CD4-positive, alpha-beta memory T cell (primary cell): ENCODE measurements at regions not wholly inside any gene's neighbourhood (a gene's known extent, or its start where the extent isn't known, plus 50 kb on each side); places are given as distances from the start of the nearest gene placed in this dataset.

Experiments used
- CTCF ChIA-PET: fragments of 350-600 bp; sonication (Branson Sonifier 250); formaldehyde crosslinking; loops from one replicate; lab custom pipeline; 2021; ENCODE audit warnings: inconsistent platforms; ENCODE audit not compliant: partially characterized antibody; lab: Charles Lee
- POLR2A ChIA-PET: fragments of 350-600 bp; sonication (Branson Sonifier 250); formaldehyde crosslinking; loops from one replicate; lab custom pipeline; 2021; ENCODE audit not compliant: partially characterized antibody; lab: Charles Lee
- DNase-seq, 5 donors: peaks; one replicate each; pipeline versions ENCODE4 v3.0.0 to v3.0.0-alpha.2; 2020 to 2022; ENCODE audit warnings: mixed read lengths in 1 of 5
- H3K27ac ChIP-seq: one replicate; pipeline ENCODE4 v1.7.0; 2013; ENCODE audit warnings: low read depth, low read length
- H3K27me3 ChIP-seq: 2 replicates; pipeline ENCODE4 v1.7.0; 2013; ENCODE audit warnings: mild to moderate bottlenecking, low read length, moderate library complexity; ENCODE audit not compliant: insufficient read depth
- H3K36me3 ChIP-seq: 2 replicates; pipeline ENCODE4 v1.7.0; 2013; ENCODE audit warnings: mild to moderate bottlenecking, low read length, moderate library complexity; ENCODE audit not compliant: insufficient read depth
- H3K4me1 ChIP-seq: 2 replicates; pipeline ENCODE4 v1.7.0; 2013; ENCODE audit warnings: mild to moderate bottlenecking, low read length, moderate library complexity; ENCODE audit not compliant: insufficient read depth
- H3K4me3 ChIP-seq, 2 donors: one replicate each; pipeline ENCODE4 v1.7.0; 2013; ENCODE audit warnings: low read length in 2 of 2, mild to moderate bottlenecking in 1 of 2
- H3K9me3 ChIP-seq, 2 donors: one replicate each; pipeline ENCODE4 v1.7.0; 2013; ENCODE audit warnings: low read length in 2 of 2, control low read depth in 1 of 2; ENCODE audit not compliant: control insufficient read depth in 1 of 2
- H3K27ac Mint-ChIP-seq, 7 donors: one replicate each; pipeline ENCODE4 v1.8.0; 2020 to 2021; ENCODE audit warnings: mixed read lengths in 7 of 7, mild to moderate bottlenecking in 6 of 7, inconsistent platforms in 3 of 7, moderate library complexity in 3 of 7
- H3K27me3 Mint-ChIP-seq, 2 donors: one replicate each; pipeline ENCODE4 v1.8.0; 2020 to 2021; ENCODE audit warnings: mixed read lengths in 2 of 2
- H3K36me3 Mint-ChIP-seq, 2 donors: one replicate each; pipeline ENCODE4 v1.8.0; 2020 to 2021; ENCODE audit warnings: mixed read lengths in 2 of 2, inconsistent platforms in 1 of 2, mild to moderate bottlenecking in 1 of 2
- H3K4me1 Mint-ChIP-seq, 4 donors: one replicate each; pipeline ENCODE4 v1.8.0; 2020 to 2021; ENCODE audit warnings: mixed read lengths in 4 of 4, mild to moderate bottlenecking in 1 of 4
- H3K4me3 Mint-ChIP-seq, 8 donors: one replicate each; pipeline ENCODE4 v1.8.0; 2020 to 2021; ENCODE audit warnings: mixed read lengths in 8 of 8, mild to moderate bottlenecking in 7 of 8, moderate library complexity in 6 of 8, inconsistent platforms in 3 of 8
- H3K9me3 Mint-ChIP-seq, 8 donors: one replicate each; pipeline ENCODE4 v1.8.0; 2020 to 2021; ENCODE audit warnings: mixed read lengths in 8 of 8, mild to moderate bottlenecking in 5 of 8, inconsistent platforms in 3 of 8, moderate library complexity in 1 of 8
- intact Hi-C: fragments of 100-400 bp; cut with micrococcal nuclease; formaldehyde crosslinking; loops from one replicate; pipeline ENCODE4 v1.15.1; 2023

DNA sequence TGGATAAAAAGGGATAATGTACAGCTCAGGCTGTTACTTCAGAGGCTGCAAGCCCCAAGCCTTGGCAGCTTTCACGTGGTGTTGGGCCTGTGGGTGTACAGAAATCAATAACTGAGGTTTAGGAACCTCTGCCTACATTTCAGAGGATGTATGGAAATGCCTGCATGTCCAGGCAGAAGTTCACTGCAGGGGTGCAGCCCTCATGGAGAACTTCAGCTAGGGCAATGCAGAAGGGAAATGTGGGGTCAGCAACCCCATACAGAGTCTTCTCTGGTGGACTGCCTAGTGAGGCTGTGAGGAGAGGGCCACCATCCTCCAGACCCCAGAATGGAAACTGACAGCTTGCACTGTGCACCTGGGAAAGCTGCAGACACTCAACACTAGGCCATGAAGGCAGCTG, 1350.3 kb downstream of the ROBO2 start:
- Histone ChIP-seq H3K36me3 (no peaks in the 10 kb centered on the region), H3K27me3 (no peaks in the 10 kb centered on the region), H3K27ac (no peak overlapping the region), H3K9me3 (no peaks in the 10 kb centered on the region), H3K4me1 (no peaks in the 10 kb centered on the region), H3K4me3 (no peak overlapping the region)
- Mint-ChIP-seq H3K9me3 (peaks cover 2 to 34% (median 22%) of the 10 kb centered on the region in 8 donors), H3K27ac (no peak overlapping the region), H3K36me3 (no peaks in the 10 kb centered on the region), H3K4me3 (no peak overlapping the region), H3K27me3 (no peaks in the 10 kb centered on the region), H3K4me1 (no peaks in the 10 kb centered on the region)
- POLR2A ChIA-PET: no interaction called here
- CTCF ChIA-PET: no interaction called here
- DNase-seq: no peak
- intact Hi-C loops: no loop called here

DNA sequence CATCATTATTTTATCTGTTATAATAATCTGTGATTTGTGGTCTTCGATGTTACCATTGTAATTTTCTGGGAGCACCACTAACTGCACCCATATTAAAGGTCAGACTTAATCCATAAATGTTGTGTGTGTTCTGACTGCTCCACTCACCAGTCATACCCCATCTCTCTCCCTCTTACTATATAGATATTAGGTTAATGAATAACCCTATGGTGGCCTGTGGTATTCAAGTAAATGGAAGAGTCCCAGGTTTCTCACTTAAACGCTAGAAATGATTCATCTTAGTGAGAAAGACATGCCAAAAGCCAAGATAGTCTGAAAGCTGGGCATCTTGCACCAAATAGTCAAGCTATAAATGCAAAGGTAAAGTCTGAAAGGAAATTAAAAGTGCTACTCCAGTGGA, 1358.5 kb downstream of the ROBO2 start:
- H3K27me3 Mint-ChIP-seq: no peaks in the 10 kb centered on the region
- Histone ChIP-seq H3K4me3 (no peak overlapping the region), H3K27me3 (no peaks in the 10 kb centered on the region), H3K4me1 (no peaks in the 10 kb centered on the region), H3K9me3 (peaks cover 0 to 4% of the 10 kb centered on the region in 2 donors), H3K27ac (no peak overlapping the region), H3K36me3 (no peaks in the 10 kb centered on the region)
- H3K4me3 Mint-ChIP-seq: no peak overlapping the region
- DNase-seq: no peak
- H3K27ac Mint-ChIP-seq: no peak overlapping the region
- no peaks in the 10 kb centered on the region for H3K36me3 Mint-ChIP-seq
- intact Hi-C loops: no loop called here
- POLR2A ChIA-PET: no interaction called here
- CTCF ChIA-PET: no interaction called here
- H3K9me3 Mint-ChIP-seq: peaks cover 2 to 23% (median 10%) of the 10 kb centered on the region in 8 donors
- H3K4me1 Mint-ChIP-seq: no peaks in the 10 kb centered on the region

DNA sequence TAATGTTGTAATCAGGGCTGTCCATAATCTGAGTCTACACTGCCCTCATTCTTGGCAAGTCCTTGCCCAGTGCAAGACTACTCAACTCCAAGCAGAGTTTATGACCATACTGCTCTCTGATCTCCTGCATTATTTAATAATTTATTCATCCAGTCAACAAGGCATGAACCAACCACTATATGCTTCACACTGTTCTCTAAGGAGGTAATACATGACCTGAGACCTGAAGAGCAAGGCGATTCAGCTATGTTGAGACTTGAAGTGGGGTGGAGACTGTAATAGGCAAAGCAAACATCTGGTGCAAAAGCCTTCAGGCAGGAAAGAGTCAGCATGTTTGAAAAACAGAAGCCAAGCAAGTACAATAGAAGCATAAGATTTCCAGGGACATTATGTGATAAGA, 1362.8 kb downstream of the ROBO2 start:
- no peaks in the 10 kb centered on the region for H3K27me3 Mint-ChIP-seq
- no peaks in the 10 kb centered on the region for H3K9me3 ChIP-seq
- intact Hi-C loops: no loop called here

DNA sequence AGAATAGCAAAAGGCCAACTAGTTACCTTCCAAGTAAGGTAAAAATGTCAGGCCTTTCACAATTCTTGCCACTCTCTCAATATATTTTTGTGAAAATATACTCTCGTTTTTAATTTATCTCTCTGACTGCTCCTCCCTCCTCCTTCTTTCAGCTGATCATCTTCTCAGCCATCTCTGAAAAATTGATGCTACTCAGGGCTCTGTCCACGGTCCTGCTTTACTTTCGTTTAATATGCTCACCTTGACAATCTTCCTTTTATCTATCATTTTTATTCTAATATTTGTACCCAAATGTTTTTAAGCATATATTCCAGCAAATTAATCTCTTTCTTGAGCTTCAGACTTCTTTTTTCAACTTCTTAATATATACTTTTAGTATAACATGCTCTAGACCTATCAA, 1362.1 kb downstream of the ROBO1 start:
- Histone ChIP-seq H3K27me3 (no peaks in the 10 kb centered on the region), H3K4me3 (no peak overlapping the region), H3K36me3 (no peaks in the 10 kb centered on the region), H3K9me3 (peaks cover 0 to 3% of the 10 kb centered on the region in 2 donors), H3K4me1 (no peaks in the 10 kb centered on the region), H3K27ac (no peak overlapping the region)
- intact Hi-C loops: no loop called here
- no peaks in the 10 kb centered on the region for H3K4me1 Mint-ChIP-seq
- DNase-seq: no peak
- peaks cover 0 to 7% (median 5%) of the 10 kb centered on the region in 8 donors for H3K9me3 Mint-ChIP-seq
- no peak overlapping the region for H3K27ac Mint-ChIP-seq
- ChIA-PET POLR2A (no interaction called here), CTCF (no interaction called here)
- H3K27me3 Mint-ChIP-seq: no peaks in the 10 kb centered on the region
- no peak overlapping the region for H3K4me3 Mint-ChIP-seq
- no peaks in the 10 kb centered on the region for H3K36me3 Mint-ChIP-seq

More for the DNA sequence above, 1362.8 kb downstream of the ROBO2 start:
- H3K4me3 Mint-ChIP-seq: no peak overlapping the region
- Histone ChIP-seq H3K36me3 (no peaks in the 10 kb centered on the region), H3K27me3 (no peaks in the 10 kb centered on the region), H3K4me1 (no peaks in the 10 kb centered on the region), H3K4me3 (no peak overlapping the region), H3K27ac (no peak overlapping the region)
- DNase-seq: no peak
- no peaks in the 10 kb centered on the region for H3K4me1 Mint-ChIP-seq
- H3K36me3 Mint-ChIP-seq: no peaks in the 10 kb centered on the region
- ChIA-PET CTCF (no interaction called here), POLR2A (no interaction called here)
- no peak overlapping the region for H3K27ac Mint-ChIP-seq
- peaks cover 2 to 17% (median 6%) of the 10 kb centered on the region in 8 donors for H3K9me3 Mint-ChIP-seq

DNA sequence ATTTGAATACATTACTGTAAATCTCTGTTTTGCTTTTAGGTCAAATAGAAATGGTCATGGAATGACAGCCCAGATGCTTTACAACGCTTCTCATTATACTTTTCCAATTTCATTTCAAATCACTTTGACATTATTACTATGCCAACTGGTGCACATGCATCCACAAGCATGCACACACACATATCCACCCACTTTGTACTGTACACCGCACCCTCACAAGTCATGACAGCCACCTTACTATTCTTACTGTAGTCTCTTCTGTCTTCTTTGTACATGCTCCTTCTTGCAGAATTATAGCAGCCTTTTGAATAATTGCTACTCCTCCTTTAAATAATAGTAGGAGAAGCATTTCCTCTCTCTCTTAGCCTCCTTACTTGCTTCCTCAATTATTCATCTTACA, 1361.4 kb downstream of the ROBO1 start:
- no peak overlapping the region for H3K4me3 Mint-ChIP-seq
- CTCF ChIA-PET: no interaction called here

DNA sequence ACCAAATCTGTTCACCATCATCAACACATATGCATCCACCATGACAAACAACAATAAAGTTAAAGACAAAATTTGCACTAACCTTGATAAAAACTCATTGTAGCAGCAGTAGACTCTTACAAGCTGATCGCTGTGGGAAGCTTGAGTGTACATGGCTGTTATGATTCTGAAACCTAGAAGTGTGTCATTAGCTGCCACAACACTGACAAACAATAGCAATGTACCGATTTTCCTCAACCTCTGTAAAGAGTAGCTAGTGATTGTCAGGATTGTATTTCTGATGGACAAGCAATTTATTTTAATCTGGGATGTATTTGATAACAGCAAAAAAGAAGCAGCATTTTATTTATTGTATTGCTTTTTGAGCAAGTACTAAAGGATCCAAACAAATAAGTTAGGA, 1357.7 kb downstream of the ROBO1 start:
- Mint-ChIP-seq H3K36me3 (no peaks in the 10 kb centered on the region), H3K27me3 (no peaks in the 10 kb centered on the region), H3K4me3 (no peak overlapping the region), H3K9me3 (peaks cover 0 to 13% (median 3%) of the 10 kb centered on the region in 8 donors), H3K27ac (no peak overlapping the region), H3K4me1 (no peaks in the 10 kb centered on the region)
- Histone ChIP-seq H3K4me3 (no peak overlapping the region), H3K4me1 (no peaks in the 10 kb centered on the region), H3K36me3 (no peaks in the 10 kb centered on the region), H3K9me3 (peaks cover 0 to 3% of the 10 kb centered on the region in 2 donors), H3K27ac (no peak overlapping the region), H3K27me3 (no peaks in the 10 kb centered on the region)
- ChIA-PET CTCF (no interaction called here), POLR2A (no interaction called here)
- DNase-seq: no peak
- intact Hi-C loops: no loop called here

More for the DNA sequence above, 1361.4 kb downstream of the ROBO1 start:
- no peak for DNase-seq
- Mint-ChIP-seq H3K36me3 (no peaks in the 10 kb centered on the region), H3K27ac (no peak overlapping the region), H3K9me3 (peaks cover 0 to 7% (median 5%) of the 10 kb centered on the region in 8 donors), H3K4me1 (no peaks in the 10 kb centered on the region), H3K27me3 (no peaks in the 10 kb centered on the region)
- Histone ChIP-seq H3K36me3 (no peaks in the 10 kb centered on the region), H3K9me3 (peaks cover 0 to 3% of the 10 kb centered on the region in 2 donors), H3K27ac (no peak overlapping the region), H3K4me1 (no peaks in the 10 kb centered on the region), H3K27me3 (no peaks in the 10 kb centered on the region), H3K4me3 (no peak overlapping the region)
- POLR2A ChIA-PET: no interaction called here
- intact Hi-C loops: no loop called here

DNA sequence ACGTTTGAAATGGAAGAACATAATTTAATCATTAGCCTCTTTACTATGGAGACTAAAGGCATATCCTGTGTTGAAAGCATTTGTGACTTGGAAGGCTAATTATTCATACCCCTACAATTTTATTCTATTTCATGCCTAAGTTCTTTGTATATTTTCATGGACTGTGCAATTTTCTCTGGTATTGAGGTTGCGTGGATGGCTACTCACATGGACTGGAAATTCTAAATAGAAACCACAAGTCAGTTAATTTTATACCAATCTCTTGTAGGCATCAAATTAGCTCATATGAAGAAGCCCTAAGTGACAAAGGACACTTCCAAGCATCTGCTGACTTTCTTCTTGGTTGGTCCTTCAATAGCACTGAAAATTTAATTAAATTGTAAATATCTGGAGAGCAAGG, 1353.5 kb downstream of the ROBO1 start:
- no peaks in the 10 kb centered on the region for H3K4me1 ChIP-seq
- H3K27me3 ChIP-seq: no peaks in the 10 kb centered on the region
- no peaks in the 10 kb centered on the region for H3K36me3 Mint-ChIP-seq
- DNase-seq: no peak
- intact Hi-C loops: no loop called here
- H3K9me3 Mint-ChIP-seq: peaks cover 0 to 16% (median 5%) of the 10 kb centered on the region in 8 donors
- H3K27ac ChIP-seq: no peak overlapping the region
- no peak overlapping the region for H3K27ac Mint-ChIP-seq
- no peaks in the 10 kb centered on the region for H3K9me3 ChIP-seq
- CTCF ChIA-PET: no interaction called here
- no peaks in the 10 kb centered on the region for H3K4me1 Mint-ChIP-seq
- no peaks in the 10 kb centered on the region for H3K36me3 ChIP-seq
- POLR2A ChIA-PET: no interaction called here
- H3K4me3 Mint-ChIP-seq: no peak overlapping the region
- H3K4me3 ChIP-seq: no peak overlapping the region
- H3K27me3 Mint-ChIP-seq: no peaks in the 10 kb centered on the region

DNA sequence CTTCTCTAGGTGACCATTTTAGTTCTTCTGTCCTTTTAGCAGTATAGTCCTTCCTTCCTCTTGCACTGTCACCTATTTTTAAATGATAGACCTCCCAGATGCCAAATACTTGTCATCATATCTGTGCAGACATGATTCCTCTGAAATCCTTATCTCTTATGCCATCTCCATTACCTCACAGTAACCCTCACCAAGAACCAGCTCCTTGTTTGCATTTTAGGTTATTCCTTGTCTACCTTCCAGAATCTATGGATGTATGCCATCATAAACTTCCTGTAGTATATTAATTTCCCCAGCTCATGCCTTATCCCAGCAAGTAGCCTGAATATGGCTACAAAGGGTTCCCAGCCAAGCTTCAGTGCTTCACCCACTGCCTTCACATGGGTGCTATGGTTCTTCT, 1347.2 kb downstream of the ROBO1 start:
- H3K27me3 ChIP-seq: no peaks in the 10 kb centered on the region
- Mint-ChIP-seq H3K27ac (no peak overlapping the region), H3K27me3 (no peaks in the 10 kb centered on the region), H3K36me3 (no peaks in the 10 kb centered on the region), H3K9me3 (peaks cover 0 to 28% (median 6%) of the 10 kb centered on the region in 8 donors), H3K4me1 (no peaks in the 10 kb centered on the region), H3K4me3 (no peak overlapping the region)
- DNase-seq: no peak
- ChIA-PET CTCF (no interaction called here), POLR2A (no interaction called here)
- no peaks in the 10 kb centered on the region for H3K4me1 ChIP-seq
- intact Hi-C loops: no loop called here
- H3K36me3 ChIP-seq: no peaks in the 10 kb centered on the region
- H3K27ac ChIP-seq: no peak overlapping the region
- H3K4me3 ChIP-seq: no peak overlapping the region
- no peaks in the 10 kb centered on the region for H3K9me3 ChIP-seq
